Smooth muscle cell (in vitro differentiated cells): ENCODE measurements at regions not wholly inside any gene's neighbourhood (a gene's known extent, or its start where the extent isn't known, plus 50 kb on each side); places are given as distances from the start of the nearest gene placed in this dataset.

Source experiments
- DNase-seq: peaks from one replicate; lab custom pipeline; 2025; ENCODE audit not compliant: unreplicated experiment; lab: John Stamatoyannopoulos, UW
- H2AFZ ChIP-seq: fragments of 200-600 bp; sonication (generic); 2 replicates; pipeline ENCODE4 v1.6.0; 2016; ENCODE audit warnings: antibody characterized with exemption, low read depth, mild to moderate bottlenecking
- H3F3A ChIP-seq: fragments of 200-600 bp; sonication (generic); 2 replicates; pipeline ENCODE4 v1.6.0; 2017; ENCODE audit warnings: antibody characterized with exemption, low read depth
- H3K27ac ChIP-seq: fragments of 200-600 bp; sonication (generic); 2 replicates; pipeline ENCODE4 v1.5.1; 2016; ENCODE audit warnings: low read depth, mild to moderate bottlenecking
- H3K27me3 ChIP-seq: fragments of 200-600 bp; sonication (generic); 2 replicates; pipeline ENCODE4 v1.6.1; 2016; ENCODE audit warnings: low read depth, mild to moderate bottlenecking
- H3K36me3 ChIP-seq: fragments of 200-600 bp; sonication (generic); 2 replicates; pipeline ENCODE4 v1.5.1; 2016; ENCODE audit warnings: low read depth
- H3K4me1 ChIP-seq: fragments of 200-600 bp; sonication (generic); 2 replicates; pipeline ENCODE4 v1.5.1; 2016; ENCODE audit warnings: low read depth
- H3K4me2 ChIP-seq: fragments of 200-600 bp; sonication (generic); 2 replicates; pipeline ENCODE4 v1.6.0; 2016; ENCODE audit warnings: mild to moderate bottlenecking
- H3K4me3 ChIP-seq: fragments of 200-600 bp; sonication (generic); 2 replicates; pipeline ENCODE4 v1.5.1; 2016; ENCODE audit warnings: mild to moderate bottlenecking
- H3K79me2 ChIP-seq: fragments of 200-600 bp; sonication (generic); 2 replicates; pipeline ENCODE4 v1.6.0; 2016; ENCODE audit warnings: low read depth, mild to moderate bottlenecking
- H3K9ac ChIP-seq: fragments of 200-600 bp; sonication (generic); 2 replicates; pipeline ENCODE4 v1.6.0; 2016; ENCODE audit warnings: low read depth
- H3K9me3 ChIP-seq: fragments of 200-600 bp; sonication (generic); replicated peaks from 2 replicates; pipeline ENCODE4 v1.5.1; 2016; ENCODE audit warnings: low read depth
- H4K20me1 ChIP-seq: fragments of 200-600 bp; sonication (generic); 2 replicates; pipeline ENCODE4 v1.6.0; 2016; ENCODE audit warnings: low read depth
- CTCF ChIP-seq: fragments of 200-600 bp; sonication (generic); IDR thresholded peaks from 2 replicates; pipeline ENCODE4 v1.5.1; 2017; ENCODE audit warnings: borderline replicate concordance, mild to moderate bottlenecking, antibody characterized with exemption; ENCODE audit not compliant: insufficient read depth, poor library complexity, severe bottlenecking
- WGBS: methylation state at CpG from one replicate; pipeline ENCODE4 v1.1.7; 2016; ENCODE audit warnings: low lambda C conversion rate; 5-methylcytosine and 5-hydroxymethylcytosine counted together

GRCh38 chr16:35480361-35480760 is 2020.9 kb downstream of the TP53TG3F start:
- peaks cover 7% of the 10 kb centered on the region for H3K9me3 ChIP-seq
- no peak overlapping the region for H3K27ac ChIP-seq
- no peak overlapping the region for H3K4me2 ChIP-seq
- no peaks in the 10 kb centered on the region for H3F3A ChIP-seq
- H4K20me1 ChIP-seq = no peaks in the 10 kb centered on the region
- no peaks in the 10 kb centered on the region for H3K36me3 ChIP-seq
- no peaks in the 10 kb centered on the region for H3K4me1 ChIP-seq
- WGBS = 18% methylated on average over 1 of the region's 1 CpG
- no peak for DNase-seq
- H3K27me3 ChIP-seq = no peaks in the 10 kb centered on the region
- H3K9ac ChIP-seq = no peak overlapping the region
- TF ChIP-seq CTCF = no peak
- no peak overlapping the region for H3K4me3 ChIP-seq
- no peaks in the 10 kb centered on the region for H3K79me2 ChIP-seq
- H2AFZ ChIP-seq = no peak overlapping the region

GRCh38 chr16:35480988-35481387 is 2021.6 kb downstream of the TP53TG3F start:
- DNase-seq = no peak
- no peaks in the 10 kb centered on the region for H3K4me1 ChIP-seq
- H3K27ac ChIP-seq = no peak overlapping the region
- H2AFZ ChIP-seq = no peak overlapping the region
- no peak overlapping the region for H3K9ac ChIP-seq
- no peaks in the 10 kb centered on the region for H4K20me1 ChIP-seq
- no peaks in the 10 kb centered on the region for H3K27me3 ChIP-seq
- H3K9me3 ChIP-seq = peaks cover 4% of the 10 kb centered on the region
- no peaks in the 10 kb centered on the region for H3K36me3 ChIP-seq
- H3K4me3 ChIP-seq = no peak overlapping the region
- no peaks in the 10 kb centered on the region for H3F3A ChIP-seq
- H3K4me2 ChIP-seq = no peak overlapping the region
- H3K79me2 ChIP-seq = no peaks in the 10 kb centered on the region
- TF ChIP-seq CTCF = no peak

GRCh38 chr16:35485915-35486314 is 2026.5 kb downstream of the TP53TG3F start:
- Histone ChIP-seq H3K4me3 (no peak overlapping the region), H4K20me1 (no peaks in the 10 kb centered on the region), H3K4me1 (no peaks in the 10 kb centered on the region), H3K27me3 (no peaks in the 10 kb centered on the region), H3K9ac (no peak overlapping the region), H3K27ac (no peak overlapping the region), H2AFZ (no peak overlapping the region), H3K79me2 (no peaks in the 10 kb centered on the region), H3K9me3 (peaks cover 4% of the 10 kb centered on the region), H3K36me3 (no peaks in the 10 kb centered on the region), H3K4me2 (no peak overlapping the region), H3F3A (no peaks in the 10 kb centered on the region)
- no peak for TF ChIP-seq CTCF
- no peak for DNase-seq
- WGBS = 91% methylated on average over 17 of the region's 17 CpGs

GRCh38 chr16:35492225-35492624 is 2032.8 kb downstream of the TP53TG3F start:
- Histone ChIP-seq H3K4me2 (no peak overlapping the region), H3K4me1 (no peaks in the 10 kb centered on the region), H3K9me3 (no peaks in the 10 kb centered on the region), H3K9ac (no peak overlapping the region), H2AFZ (no peak overlapping the region), H3F3A (no peaks in the 10 kb centered on the region), H4K20me1 (no peaks in the 10 kb centered on the region), H3K4me3 (no peak overlapping the region), H3K27me3 (no peaks in the 10 kb centered on the region), H3K36me3 (no peaks in the 10 kb centered on the region), H3K27ac (no peak overlapping the region), H3K79me2 (no peaks in the 10 kb centered on the region)
- no peak for TF ChIP-seq CTCF
- 86% methylated on average over 28 of the region's 28 CpGs for WGBS
- DNase-seq = no peak
